CD14-positive monocyte (primary cell): ENCODE measurements at regions not wholly inside any gene's neighbourhood (a gene's known extent, or its start where the extent isn't known, plus 50 kb on each side); places are given as distances from the start of the nearest gene placed in this dataset.

ENCODE experiments used
- DNase-seq, 3 donors: peaks; one replicate each; pipeline ENCODE4 v3.0.0-alpha.2; 2011 to 2022
- H2AFZ ChIP-seq: 2 replicates; pipeline ENCODE4 v1.6.0; 2012; ENCODE audit warnings: mild to moderate bottlenecking, low read depth, low read length, inconsistent platforms; ENCODE audit not compliant: insufficient read depth, poor library complexity, severe bottlenecking
- H3K27ac ChIP-seq, 2 donors: 1 replicate in 1 of 2; 2 replicates in 1 of 2; pipeline ENCODE4 v1.5.1; 2012 to 2013; ENCODE audit warnings: low read length in 2 of 2, control low read depth in 1 of 2, inconsistent platforms in 1 of 2, low read depth in 1 of 2, mild to moderate bottlenecking in 1 of 2
- H3K27me3 ChIP-seq, 2 donors: one replicate each; pipeline versions ENCODE4 v1.6.0 to v1.6.1; 2011 to 2013; ENCODE audit warnings: low read length in 2 of 2; ENCODE audit not compliant: control insufficient read depth in 2 of 2, insufficient read depth in 2 of 2
- H3K36me3 ChIP-seq, 2 donors: replicated peaks in 1 of 2; 1 replicate in 1 of 2; 2 replicates in 1 of 2; pipeline versions ENCODE4 v1.5.1 to v1.6.1; 2012 to 2013; ENCODE audit warnings: low read length in 2 of 2, control low read depth in 1 of 2, inconsistent platforms in 1 of 2, mild to moderate bottlenecking in 1 of 2; ENCODE audit not compliant: insufficient read depth in 2 of 2, control insufficient read depth in 1 of 2
- H3K4me1 ChIP-seq, 2 donors: 1 replicate in 1 of 2; 2 replicates in 1 of 2; pipeline versions ENCODE4 v1.5.1 to v1.6.1; 2012 to 2013; ENCODE audit warnings: low read length in 2 of 2, control low read depth in 1 of 2, inconsistent platforms in 1 of 2, mild to moderate bottlenecking in 1 of 2, moderate library complexity in 1 of 2; ENCODE audit not compliant: insufficient read depth in 2 of 2, control insufficient read depth in 1 of 2
- H3K4me2 ChIP-seq: replicated peaks from 2 replicates; pipeline ENCODE3; 2012; ENCODE audit warnings: low read length, moderate library complexity, mild to moderate bottlenecking; ENCODE audit not compliant: poor library complexity, severe bottlenecking; ENCODE audit errors: extremely low read depth
- H3K4me3 ChIP-seq, 3 experiments: fragments of 200-600 bp in 1 of 3; sonication (generic) in 1 of 3; replicated peaks in 1 of 3; 1 replicate in 2 of 3; 2 replicates in 1 of 3; pipeline ENCODE4 v1.5.1; 2011 to 2013; ENCODE audit warnings: low read length in 3 of 3, mild to moderate bottlenecking in 3 of 3, control low read depth in 2 of 3, low read depth in 2 of 3, inconsistent platforms in 1 of 3, moderate library complexity in 1 of 3
- H3K79me2 ChIP-seq: 2 replicates; pipeline ENCODE4 v1.6.0; 2012; ENCODE audit warnings: mild to moderate bottlenecking, control low read depth, inconsistent platforms, low read length, moderate library complexity; ENCODE audit not compliant: insufficient read depth
- H3K9ac ChIP-seq: 2 replicates; pipeline ENCODE4 v1.6.0; 2017; ENCODE audit warnings: low read length, mild to moderate bottlenecking; ENCODE audit not compliant: insufficient read depth, poor library complexity, severe bottlenecking
- H3K9me3 ChIP-seq, 2 donors: replicated peaks in 1 of 2; 1 replicate in 1 of 2; 2 replicates in 1 of 2; pipeline versions ENCODE4 v1.5.1 to v1.6.1; 2012 to 2013; ENCODE audit warnings: low read length in 2 of 2, control low read depth in 1 of 2; ENCODE audit not compliant: control insufficient read depth in 1 of 2, insufficient read depth in 1 of 2
- H4K20me1 ChIP-seq: 2 replicates; pipeline ENCODE4 v1.6.0; 2012; ENCODE audit warnings: mild to moderate bottlenecking, low read length, control low read depth, moderate library complexity; ENCODE audit not compliant: insufficient read depth
- H3K27ac Mint-ChIP-seq, 7 donors: one replicate each; pipeline ENCODE4 v1.8.0; 2020; ENCODE audit warnings: mild to moderate bottlenecking in 7 of 7, mixed read lengths in 7 of 7, moderate library complexity in 6 of 7, inconsistent platforms in 2 of 7
- H3K27me3 Mint-ChIP-seq, 3 donors: one replicate each; pipeline ENCODE4 v1.8.0; 2021 to 2022; ENCODE audit warnings: low read depth in 3 of 3, mild to moderate bottlenecking in 3 of 3, mixed read lengths in 3 of 3, moderate library complexity in 3 of 3, inconsistent platforms in 1 of 3
- H3K36me3 Mint-ChIP-seq, 2 donors: one replicate each; pipeline ENCODE4 v1.8.0; 2020; ENCODE audit warnings: mixed read lengths in 2 of 2, inconsistent platforms in 1 of 2, mild to moderate bottlenecking in 1 of 2
- H3K4me1 Mint-ChIP-seq: one replicate; pipeline ENCODE4 v1.8.0; 2020; ENCODE audit warnings: mild to moderate bottlenecking, mixed read lengths
- H3K4me3 Mint-ChIP-seq, 2 donors: one replicate each; pipeline ENCODE4 v1.8.0; 2020; ENCODE audit warnings: mild to moderate bottlenecking in 2 of 2, mixed read lengths in 2 of 2, moderate library complexity in 1 of 2
- H3K9me3 Mint-ChIP-seq, 7 donors: one replicate each; pipeline ENCODE4 v1.8.0; 2020 to 2022; ENCODE audit warnings: mixed read lengths in 7 of 7, mild to moderate bottlenecking in 6 of 7, moderate library complexity in 6 of 7, inconsistent platforms in 2 of 7
- WGBS: methylation state at CpG from one replicate; pipeline ENCODE4 v1.1.5; 2013; ENCODE audit warnings: missing lambda C conversion rate; ENCODE audit not compliant: insufficient coverage; 5-methylcytosine and 5-hydroxymethylcytosine counted together
- intact Hi-C, 2 donors: fragments of 100-400 bp; cut with micrococcal nuclease; formaldehyde crosslinking; loops; one replicate each; pipeline versions ENCODE4 v1.15.0 to v1.15.1; 2023
- TF ChIP-seq, protein P1 (sequence below): fragments of 200-600 bp; IDR thresholded peaks from one replicate; pipeline ENCODE4 v1.8.0; 2022; ENCODE audit warnings: antibody characterized with exemption, mild to moderate bottlenecking

DNA sequence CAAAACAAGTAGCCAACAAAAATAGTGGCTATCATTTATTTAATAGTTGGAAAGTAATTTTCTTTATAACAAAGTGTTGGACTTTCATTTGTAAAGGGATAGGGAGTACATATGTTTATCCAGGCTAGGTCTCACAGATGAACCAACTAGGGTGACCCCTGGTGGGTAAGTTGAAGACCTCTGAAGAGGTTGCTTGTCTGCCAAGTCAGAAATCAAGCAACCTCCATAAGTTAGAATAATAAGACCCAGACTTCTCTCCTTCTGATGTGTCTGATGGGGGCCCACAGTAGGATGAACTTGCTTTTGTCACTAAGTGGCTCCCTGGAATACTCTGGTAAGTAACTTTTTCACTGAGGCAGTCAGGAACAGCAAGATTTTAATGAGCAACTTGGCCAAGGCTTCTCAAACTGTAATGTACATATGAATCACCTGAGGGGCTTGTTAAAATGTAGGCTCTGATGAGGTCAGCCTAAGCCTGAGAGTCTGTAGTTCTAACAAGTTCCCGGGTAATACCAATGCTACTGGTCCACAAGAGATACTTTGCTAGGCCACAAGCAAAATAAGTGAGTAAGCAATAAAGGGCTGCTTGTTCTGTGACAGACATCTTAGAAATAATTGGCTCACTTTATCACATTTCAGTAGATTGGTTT, 319.6 kb downstream of the PIK3C3 start:
- no peaks in the 10 kb centered on the region for H3K79me2 ChIP-seq
- no peak for DNase-seq
- no CpG with 5 or more reads among the region's 1 CpG for WGBS

DNA sequence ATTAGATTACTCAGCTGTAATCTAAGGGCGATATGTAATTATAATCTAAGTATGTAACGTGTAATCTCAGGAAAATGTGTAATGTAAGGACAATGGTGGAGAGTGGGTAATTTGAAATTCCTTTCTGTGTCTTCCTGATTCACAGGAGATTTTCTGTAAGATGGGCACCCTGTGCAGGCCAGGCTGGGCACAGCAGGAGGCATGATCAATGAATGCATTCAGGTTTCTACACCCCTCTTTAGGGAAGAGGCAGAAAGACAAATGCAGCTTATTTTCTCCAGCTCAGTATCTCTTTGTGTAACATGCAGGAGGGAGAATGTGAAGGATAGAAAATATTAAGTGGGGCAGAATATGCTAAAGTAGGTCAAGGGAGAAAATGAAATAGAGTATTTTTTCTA, 320.1 kb downstream of the PIK3C3 start:
- no CpG with 5 or more reads among the region's 2 CpGs for WGBS
- H3K79me2 ChIP-seq, result no peaks in the 10 kb centered on the region
- no peak overlapping the region for H3K4me3 ChIP-seq
- H4K20me1 ChIP-seq, result no peaks in the 10 kb centered on the region
- H2AFZ ChIP-seq, result no peak overlapping the region
- no peaks in the 10 kb centered on the region for H3K4me1 ChIP-seq
- intact Hi-C loops, result no loop called here
- H3K27me3 ChIP-seq, result no peaks in the 10 kb centered on the region
- H3K4me2 ChIP-seq, result no peak overlapping the region
- Mint-ChIP-seq H3K9me3 (peaks cover 0 to under 1% (median 0%) of the 10 kb centered on the region in 7 donors), H3K36me3 (no peaks in the 10 kb centered on the region), H3K4me3 (no peak overlapping the region), H3K27me3 (peaks cover 0 to 2% (median 1%) of the 10 kb centered on the region in 3 donors), H3K27ac (no peak overlapping the region), H3K4me1 (no peaks in the 10 kb centered on the region)
- DNase-seq, result no peak
- TF ChIP-seq, protein P1, sequence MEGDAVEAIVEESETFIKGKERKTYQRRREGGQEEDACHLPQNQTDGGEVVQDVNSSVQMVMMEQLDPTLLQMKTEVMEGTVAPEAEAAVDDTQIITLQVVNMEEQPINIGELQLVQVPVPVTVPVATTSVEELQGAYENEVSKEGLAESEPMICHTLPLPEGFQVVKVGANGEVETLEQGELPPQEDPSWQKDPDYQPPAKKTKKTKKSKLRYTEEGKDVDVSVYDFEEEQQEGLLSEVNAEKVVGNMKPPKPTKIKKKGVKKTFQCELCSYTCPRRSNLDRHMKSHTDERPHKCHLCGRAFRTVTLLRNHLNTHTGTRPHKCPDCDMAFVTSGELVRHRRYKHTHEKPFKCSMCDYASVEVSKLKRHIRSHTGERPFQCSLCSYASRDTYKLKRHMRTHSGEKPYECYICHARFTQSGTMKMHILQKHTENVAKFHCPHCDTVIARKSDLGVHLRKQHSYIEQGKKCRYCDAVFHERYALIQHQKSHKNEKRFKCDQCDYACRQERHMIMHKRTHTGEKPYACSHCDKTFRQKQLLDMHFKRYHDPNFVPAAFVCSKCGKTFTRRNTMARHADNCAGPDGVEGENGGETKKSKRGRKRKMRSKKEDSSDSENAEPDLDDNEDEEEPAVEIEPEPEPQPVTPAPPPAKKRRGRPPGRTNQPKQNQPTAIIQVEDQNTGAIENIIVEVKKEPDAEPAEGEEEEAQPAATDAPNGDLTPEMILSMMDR, result no peak
- H3K27ac ChIP-seq, result no peak overlapping the region
- H3K36me3 ChIP-seq, result no peaks in the 10 kb centered on the region
- no peak overlapping the region for H3K9ac ChIP-seq
- H3K9me3 ChIP-seq, result no peaks in the 10 kb centered on the region

More for the DNA sequence above, 319.6 kb downstream of the PIK3C3 start:
- Mint-ChIP-seq H3K4me1 (no peaks in the 10 kb centered on the region), H3K36me3 (no peaks in the 10 kb centered on the region), H3K27me3 (peaks cover 0 to 2% (median 1%) of the 10 kb centered on the region in 3 donors), H3K27ac (no peak overlapping the region), H3K4me3 (no peak overlapping the region), H3K9me3 (no peaks in the 10 kb centered on the region)
- TF ChIP-seq, protein P1, result no peak
- Histone ChIP-seq H3K4me1 (no peaks in the 10 kb centered on the region), H3K4me3 (no peak overlapping the region), H3K4me2 (no peak overlapping the region), H4K20me1 (no peaks in the 10 kb centered on the region), H3K36me3 (no peaks in the 10 kb centered on the region), H3K9ac (no peak overlapping the region), H3K27me3 (no peaks in the 10 kb centered on the region), H3K9me3 (no peaks in the 10 kb centered on the region), H2AFZ (no peak overlapping the region), H3K27ac (no peak overlapping the region)
- intact Hi-C loops, result no loop called here
